ENCODE measurements at regions not wholly inside any gene's neighbourhood (a gene's known extent, or its start where the extent isn't known, plus 50 kb on each side); places are given as distances from the start of the nearest gene placed in this dataset.
"Not testable (repeated sequence)": the region's sequence is repeated elsewhere in the genome, so short reads cannot be mapped to it uniquely, and the experiment has no call there.

- not testable (repeated sequence) for H3K4me2 ChIP-seq (ENCODE audit: low read depth, low read length, poor library complexity, severe bottlenecking); H3K27me3 ChIP-seq (ENCODE audit: insufficient read depth, low read length, poor library complexity, severe bottlenecking); H2AFZ ChIP-seq (ENCODE audit: low read length); H3K79me2 ChIP-seq (ENCODE audit: insufficient read depth, low read length); H3K4me1 ChIP-seq (ENCODE audit: insufficient read depth, low read length, poor library complexity, severe bottlenecking); H3K9me3 ChIP-seq (ENCODE audit: insufficient read depth, low read depth, low read length); H3F3A ChIP-seq (ENCODE audit: low read depth); H4K20me1 ChIP-seq (ENCODE audit: insufficient read depth, low read length, poor library complexity, severe bottlenecking); H3K9ac ChIP-seq (ENCODE audit: low read depth, low read length, poor library complexity, severe bottlenecking); H3K36me3 ChIP-seq (ENCODE audit: insufficient read depth, low read length); H3K4me3 ChIP-seq (ENCODE audit: low read length, poor library complexity, severe bottlenecking); H3K9me2 ChIP-seq (replicated peaks; ENCODE audit: low read depth, low read length)
Observed at GRCh38 chr18:14638008-14638407, 94.6 kb upstream of the POTEC start.

DNA sequence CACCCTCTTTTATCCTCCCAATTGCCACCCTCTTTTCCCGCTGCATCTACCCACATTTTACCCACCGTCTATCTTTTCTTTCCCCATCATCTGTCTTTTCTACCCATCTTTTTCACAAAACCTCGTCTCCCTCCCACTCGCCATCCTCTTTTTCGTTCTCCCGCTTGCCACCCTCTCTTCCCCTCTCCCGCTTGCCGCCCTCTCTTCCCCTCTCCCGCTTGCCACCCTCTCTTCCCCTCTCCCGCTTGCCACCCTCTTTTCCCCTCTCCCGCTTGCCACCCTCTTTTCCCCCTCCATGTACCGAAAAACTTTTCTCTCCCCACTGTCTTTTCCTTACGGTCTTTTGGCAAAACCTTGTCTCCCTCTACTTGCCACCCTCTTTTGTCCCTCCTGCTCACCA is 97.7 kb upstream of the POTEC start:
- H2AFZ ChIP-seq (ENCODE audit: low read length); H3K4me1 ChIP-seq (ENCODE audit: insufficient read depth, low read length, poor library complexity, severe bottlenecking); H3K4me2 ChIP-seq (ENCODE audit: low read depth, low read length, poor library complexity, severe bottlenecking); H3F3A ChIP-seq (ENCODE audit: low read depth); H3K4me3 ChIP-seq (ENCODE audit: low read length, poor library complexity, severe bottlenecking); H3K9me2 ChIP-seq (replicated peaks; ENCODE audit: low read depth, low read length); H3K9me3 ChIP-seq (ENCODE audit: insufficient read depth, low read depth, low read length); H3K27me3 ChIP-seq (ENCODE audit: insufficient read depth, low read length, poor library complexity, severe bottlenecking); H3K9ac ChIP-seq (ENCODE audit: low read depth, low read length, poor library complexity, severe bottlenecking); H3K36me3 ChIP-seq (ENCODE audit: insufficient read depth, low read length); H4K20me1 ChIP-seq (ENCODE audit: insufficient read depth, low read length, poor library complexity, severe bottlenecking); H3K79me2 ChIP-seq (ENCODE audit: insufficient read depth, low read length): not testable (repeated sequence)

GRCh38 chr18:14643715-14644290 is 100.4 kb upstream of the POTEC start:
- H4K20me1 ChIP-seq (ENCODE audit: insufficient read depth, low read length, poor library complexity, severe bottlenecking); H2AFZ ChIP-seq (ENCODE audit: low read length); H3K36me3 ChIP-seq (ENCODE audit: insufficient read depth, low read length); H3K27me3 ChIP-seq (ENCODE audit: insufficient read depth, low read length, poor library complexity, severe bottlenecking); H3K9ac ChIP-seq (ENCODE audit: low read depth, low read length, poor library complexity, severe bottlenecking); H3K4me1 ChIP-seq (ENCODE audit: insufficient read depth, low read length, poor library complexity, severe bottlenecking); H3K4me3 ChIP-seq (ENCODE audit: low read length, poor library complexity, severe bottlenecking); H3K9me2 ChIP-seq (replicated peaks; ENCODE audit: low read depth, low read length); H3K9me3 ChIP-seq (ENCODE audit: insufficient read depth, low read depth, low read length); H3K79me2 ChIP-seq (ENCODE audit: insufficient read depth, low read length); H3K4me2 ChIP-seq (ENCODE audit: low read depth, low read length, poor library complexity, severe bottlenecking); H3F3A ChIP-seq (ENCODE audit: low read depth): not testable (repeated sequence)

DNA sequence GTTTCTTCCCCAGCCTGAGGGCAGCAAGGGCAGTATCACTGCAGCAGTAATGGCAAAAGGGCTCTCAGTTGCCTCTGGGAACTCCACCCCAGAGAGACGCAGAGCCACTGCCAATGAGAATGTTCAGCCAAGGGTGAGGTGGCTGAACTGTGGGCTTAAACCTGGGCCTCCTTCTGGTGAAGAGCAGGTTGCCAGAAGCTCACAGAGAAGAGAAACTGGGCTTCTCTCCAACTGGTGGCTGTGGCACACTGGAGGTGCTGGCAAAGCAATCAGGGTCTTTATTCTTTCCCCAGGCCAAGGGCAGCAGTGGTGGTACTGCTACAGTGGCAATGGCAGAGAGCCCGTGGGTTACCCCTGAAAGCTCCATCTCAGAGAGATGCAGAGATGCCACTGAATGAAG is 54.9 kb upstream of the ANKRD30B start:
- H3K36me3 ChIP-seq (ENCODE audit: insufficient read depth, low read length); H4K20me1 ChIP-seq (ENCODE audit: insufficient read depth, low read length, poor library complexity, severe bottlenecking); H3K4me3 ChIP-seq (ENCODE audit: low read length, poor library complexity, severe bottlenecking); H3K4me2 ChIP-seq (ENCODE audit: low read depth, low read length, poor library complexity, severe bottlenecking); H3K79me2 ChIP-seq (ENCODE audit: insufficient read depth, low read length); H3K9me3 ChIP-seq (ENCODE audit: insufficient read depth, low read depth, low read length); H3K9me2 ChIP-seq (replicated peaks; ENCODE audit: low read depth, low read length); H3K4me1 ChIP-seq (ENCODE audit: insufficient read depth, low read length, poor library complexity, severe bottlenecking); H2AFZ ChIP-seq (ENCODE audit: low read length); H3K27me3 ChIP-seq (ENCODE audit: insufficient read depth, low read length, poor library complexity, severe bottlenecking); H3K9ac ChIP-seq (ENCODE audit: low read depth, low read length, poor library complexity, severe bottlenecking); H3F3A ChIP-seq (ENCODE audit: low read depth): not testable (repeated sequence)

DNA sequence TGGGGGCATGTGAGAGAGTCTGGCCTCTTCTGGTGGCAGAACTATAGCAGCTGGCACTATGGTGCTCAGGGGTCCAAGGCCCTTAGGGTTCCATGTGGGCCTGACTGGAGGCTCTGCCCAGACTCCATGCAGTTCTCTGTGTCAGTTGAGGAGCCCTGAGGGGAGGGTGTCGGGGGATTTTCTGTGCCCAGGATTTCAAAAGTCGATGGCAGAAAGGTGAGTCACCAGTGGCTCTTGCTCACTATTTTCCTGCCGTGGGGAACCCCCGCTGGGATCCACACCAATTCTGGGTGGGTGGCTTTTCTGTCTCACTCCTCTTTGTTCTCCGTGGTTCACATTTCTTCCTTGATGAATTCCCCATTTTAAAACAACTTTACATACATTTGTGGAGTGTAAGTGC is 54.1 kb upstream of the ANKRD30B start:
- not testable (repeated sequence) for H3K4me2 ChIP-seq (ENCODE audit: low read depth, low read length, poor library complexity, severe bottlenecking); H3K4me1 ChIP-seq (ENCODE audit: insufficient read depth, low read length, poor library complexity, severe bottlenecking); H2AFZ ChIP-seq (ENCODE audit: low read length); H4K20me1 ChIP-seq (ENCODE audit: insufficient read depth, low read length, poor library complexity, severe bottlenecking); H3K9me3 ChIP-seq (ENCODE audit: insufficient read depth, low read depth, low read length); H3K4me3 ChIP-seq (ENCODE audit: low read length, poor library complexity, severe bottlenecking); H3F3A ChIP-seq (ENCODE audit: low read depth); H3K9ac ChIP-seq (ENCODE audit: low read depth, low read length, poor library complexity, severe bottlenecking); H3K36me3 ChIP-seq (ENCODE audit: insufficient read depth, low read length); H3K27me3 ChIP-seq (ENCODE audit: insufficient read depth, low read length, poor library complexity, severe bottlenecking); H3K79me2 ChIP-seq (ENCODE audit: insufficient read depth, low read length); H3K9me2 ChIP-seq (replicated peaks; ENCODE audit: low read depth, low read length)

GRCh38 chr18:14698006-14698405 is 50.0 kb upstream of the ANKRD30B start:
- H3K79me2 ChIP-seq (ENCODE audit: insufficient read depth, low read length); H3K4me3 ChIP-seq (ENCODE audit: low read length, poor library complexity, severe bottlenecking); H3K9me2 ChIP-seq (replicated peaks; ENCODE audit: low read depth, low read length); H4K20me1 ChIP-seq (ENCODE audit: insufficient read depth, low read length, poor library complexity, severe bottlenecking); H3K4me2 ChIP-seq (ENCODE audit: low read depth, low read length, poor library complexity, severe bottlenecking); H2AFZ ChIP-seq (ENCODE audit: low read length); H3K36me3 ChIP-seq (ENCODE audit: insufficient read depth, low read length); H3F3A ChIP-seq (ENCODE audit: low read depth); H3K9me3 ChIP-seq (ENCODE audit: insufficient read depth, low read depth, low read length); H3K9ac ChIP-seq (ENCODE audit: low read depth, low read length, poor library complexity, severe bottlenecking); H3K4me1 ChIP-seq (ENCODE audit: insufficient read depth, low read length, poor library complexity, severe bottlenecking); H3K27me3 ChIP-seq (ENCODE audit: insufficient read depth, low read length, poor library complexity, severe bottlenecking): not testable (repeated sequence)
